ENCODE measurements at regions not wholly inside any gene's neighbourhood (a gene's known extent, or its start where the extent isn't known, plus 50 kb on each side); places are given as distances from the start of the nearest gene placed in this dataset.

DNA sequence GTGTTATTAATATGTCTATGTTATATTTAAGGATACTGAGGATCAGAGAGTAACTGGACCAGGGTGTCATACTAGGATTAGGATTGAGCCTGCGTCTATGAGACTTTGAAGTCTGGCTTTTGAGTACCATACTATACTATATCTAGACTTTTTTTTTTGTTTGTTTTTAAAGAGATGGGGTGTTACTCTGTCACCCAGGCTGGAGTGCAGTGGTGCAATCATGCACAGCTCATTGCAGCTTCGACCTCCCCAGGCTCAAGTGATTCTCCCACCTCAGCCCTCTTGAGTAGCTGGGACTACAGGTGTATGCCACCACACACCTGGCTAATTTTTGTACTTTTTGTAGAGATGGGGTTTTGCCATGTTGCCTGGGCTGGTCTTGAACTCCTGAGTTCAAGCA is 66.2 kb upstream of the MAP4K3 start:
- TF ChIP-seq, protein P1, sequence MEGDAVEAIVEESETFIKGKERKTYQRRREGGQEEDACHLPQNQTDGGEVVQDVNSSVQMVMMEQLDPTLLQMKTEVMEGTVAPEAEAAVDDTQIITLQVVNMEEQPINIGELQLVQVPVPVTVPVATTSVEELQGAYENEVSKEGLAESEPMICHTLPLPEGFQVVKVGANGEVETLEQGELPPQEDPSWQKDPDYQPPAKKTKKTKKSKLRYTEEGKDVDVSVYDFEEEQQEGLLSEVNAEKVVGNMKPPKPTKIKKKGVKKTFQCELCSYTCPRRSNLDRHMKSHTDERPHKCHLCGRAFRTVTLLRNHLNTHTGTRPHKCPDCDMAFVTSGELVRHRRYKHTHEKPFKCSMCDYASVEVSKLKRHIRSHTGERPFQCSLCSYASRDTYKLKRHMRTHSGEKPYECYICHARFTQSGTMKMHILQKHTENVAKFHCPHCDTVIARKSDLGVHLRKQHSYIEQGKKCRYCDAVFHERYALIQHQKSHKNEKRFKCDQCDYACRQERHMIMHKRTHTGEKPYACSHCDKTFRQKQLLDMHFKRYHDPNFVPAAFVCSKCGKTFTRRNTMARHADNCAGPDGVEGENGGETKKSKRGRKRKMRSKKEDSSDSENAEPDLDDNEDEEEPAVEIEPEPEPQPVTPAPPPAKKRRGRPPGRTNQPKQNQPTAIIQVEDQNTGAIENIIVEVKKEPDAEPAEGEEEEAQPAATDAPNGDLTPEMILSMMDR (conservative IDR thresholded peaks at IDR 0.05; ENCODE audit: low read depth, low read length) = no peak
- TF ChIP-seq EZH2 (IDR thresholded peaks at IDR 0.05; ENCODE audit: borderline replicate concordance, low read depth, low read length, poor library complexity, severe bottlenecking) = no peak

Measured in A673 (cell line).